OCI-LY7 (cell line): ENCODE measurements at regions not wholly inside any gene's neighbourhood (a gene's known extent, or its start where the extent isn't known, plus 50 kb on each side); places are given as distances from the start of the nearest gene placed in this dataset.

Experiments
- BruUV-seq: library from RNA; stranded (reverse); fragments of 400-500 nt; replicated peaks from 2 replicates; lab custom pipeline; 2021; lab: Mats Ljungman, UMichigan
- CTCF ChIA-PET: fragments of 300-600 bp; sonication (Branson Sonifier 250); formaldehyde crosslinking; loops from one replicate; lab custom pipeline; 2022; ENCODE audit warnings: antibody characterized with exemption; ENCODE audit not compliant: unreplicated experiment; lab: Charles Lee
- POLR2A ChIA-PET: fragments of 300-600 bp; sonication (Branson Sonifier 250); formaldehyde crosslinking; loops from one replicate; lab custom pipeline; 2022; ENCODE audit warnings: antibody characterized with exemption; lab: Charles Lee
- DNase-seq: peaks from one replicate; pipeline ENCODE4 v3.0.0-alpha.2; 2015; ENCODE audit warnings: low spot score
- H2AFZ ChIP-seq: fragments of 200-600 bp; sonication (generic), shearing (Covaris generic); 2 replicates; pipeline ENCODE4 v1.6.1; 2014; ENCODE audit warnings: mild to moderate bottlenecking, antibody characterized with exemption, low read length, moderate library complexity
- H3K27ac ChIP-seq: fragments of 200-600 bp; sonication (generic); 2 replicates; pipeline ENCODE4 v1.5.1; 2014; ENCODE audit warnings: mixed run types, low read depth, mild to moderate bottlenecking, moderate library complexity, low read length, inconsistent platforms; ENCODE audit not compliant: poor library complexity, severe bottlenecking
- H3K36me3 ChIP-seq: fragments of 200-600 bp; sonication (generic); 2 replicates; pipeline ENCODE4 v1.6.1; 2014; ENCODE audit warnings: mild to moderate bottlenecking, antibody characterized with exemption, low read length, moderate library complexity, mixed read lengths; ENCODE audit not compliant: insufficient read depth
- H3K4me1 ChIP-seq: fragments of 200-600 bp; sonication (generic); 2 replicates; pipeline ENCODE4 v1.5.1; 2014; ENCODE audit warnings: mild to moderate bottlenecking, low read length; ENCODE audit not compliant: insufficient read depth, poor library complexity, severe bottlenecking
- H3K4me2 ChIP-seq: fragments of 200-600 bp; sonication (generic); 2 replicates; pipeline ENCODE4 v1.6.1; 2014; ENCODE audit warnings: mild to moderate bottlenecking, low read length
- H3K4me3 ChIP-seq: fragments of 200-600 bp; sonication (generic); 2 replicates; pipeline ENCODE4 v1.5.1; 2014; ENCODE audit warnings: mild to moderate bottlenecking, low read depth, low read length; ENCODE audit not compliant: poor library complexity, severe bottlenecking
- H3K79me2 ChIP-seq: fragments of 200-600 bp; sonication (generic); 2 replicates; pipeline ENCODE4 v1.6.1; 2016; ENCODE audit warnings: low read depth, mild to moderate bottlenecking, low read length, moderate library complexity, mixed read lengths; ENCODE audit not compliant: insufficient read depth
- H3K9me2 ChIP-seq: fragments of 200-600 bp; sonication (generic); 2 replicates; pipeline ENCODE4 v1.6.1; 2016; ENCODE audit warnings: mild to moderate bottlenecking, low read length, mixed read lengths; ENCODE audit not compliant: insufficient read depth
- H3K9me3 ChIP-seq: fragments of 200-600 bp; sonication (generic); 2 replicates; pipeline ENCODE4 v1.6.1; 2014; ENCODE audit warnings: mild to moderate bottlenecking, mixed run types, low read length, mixed read lengths
- H4K20me1 ChIP-seq: fragments of 200-600 bp; sonication (generic); 2 replicates; pipeline ENCODE4 v1.6.1; 2014; ENCODE audit warnings: mild to moderate bottlenecking, antibody characterized with exemption, low read length, moderate library complexity, mixed read lengths; ENCODE audit not compliant: insufficient read depth
- CTCF ChIP-seq: fragments of 200-600 bp; sonication (generic); conservative IDR thresholded peaks from 2 replicates; pipeline ENCODE4 v1.5.1; 2014; ENCODE audit warnings: mild to moderate bottlenecking, antibody characterized with exemption, low read length, moderate library complexity, mixed read lengths
- EZH2phosphoT487 ChIP-seq: fragments of 200-600 bp; sonication (generic); IDR thresholded peaks from 2 replicates; pipeline ENCODE4 v1.6.1; 2018; ENCODE audit warnings: low read depth, borderline replicate concordance, mild to moderate bottlenecking, mixed run types, antibody characterized with exemption, low read length, moderate library complexity, mixed read lengths
- intact Hi-C: fragments of 100-400 bp; cut with micrococcal nuclease; formaldehyde crosslinking; loops from one replicate; pipeline ENCODE4 v1.10.0; 2022; ENCODE audit not compliant: unreplicated experiment

- intact Hi-C loops: no loop called here
- POLR2A ChIA-PET: no interaction called here
- no peaks in the 10 kb centered on the region for H3K79me2 ChIP-seq
- no peak overlapping the region for H2AFZ ChIP-seq
- BruUV-seq: no TSS peak
- H3K36me3 ChIP-seq: no peaks in the 10 kb centered on the region
- no peak overlapping the region for H3K27ac ChIP-seq
- H3K4me2 ChIP-seq: no peak overlapping the region
- no peak overlapping the region for H3K4me3 ChIP-seq
- CTCF ChIA-PET: no interaction called here
- TF ChIP-seq EZH2phosphoT487: no peak
- no peak for TF ChIP-seq CTCF
- H3K4me1 ChIP-seq: peaks cover 10% of the 10 kb centered on the region
- no peaks in the 10 kb centered on the region for H4K20me1 ChIP-seq
- DNase-seq: no peak
- no peaks in the 10 kb centered on the region for H3K9me2 ChIP-seq
- no peaks in the 10 kb centered on the region for H3K9me3 ChIP-seq
Observed at GRCh38 chr19:28417361-28417760, 795.6 kb downstream of the UQCRFS1 start.

GRCh38 chr19:28416245-28416644, 796.7 kb downstream of the UQCRFS1 start:
- no TSS peak for BruUV-seq
- DNase-seq: no peak
- intact Hi-C loops: no loop called here
- H3K27ac ChIP-seq: no peak overlapping the region
- H3K36me3 ChIP-seq: no peaks in the 10 kb centered on the region
- CTCF ChIA-PET: no interaction called here
- no peak for TF ChIP-seq EZH2phosphoT487
- TF ChIP-seq CTCF: no peak
- H3K4me1 ChIP-seq: peaks cover 7% of the 10 kb centered on the region
- no peaks in the 10 kb centered on the region for H4K20me1 ChIP-seq
- no peaks in the 10 kb centered on the region for H3K9me2 ChIP-seq
- H3K4me3 ChIP-seq: no peak overlapping the region
- no peak overlapping the region for H2AFZ ChIP-seq
- no peaks in the 10 kb centered on the region for H3K79me2 ChIP-seq
- H3K9me3 ChIP-seq: no peaks in the 10 kb centered on the region
- POLR2A ChIA-PET: interaction anchor here (1.8 kb wide), 1 partner anchor 8 kb away, joined by 4 read pairs; no protein-coding TSS in a partner anchor
- H3K4me2 ChIP-seq: no peak overlapping the region

- no peaks in the 10 kb centered on the region for H4K20me1 ChIP-seq
- no peak overlapping the region for H3K4me3 ChIP-seq
- no peaks in the 10 kb centered on the region for H3K4me1 ChIP-seq
- H3K27ac ChIP-seq: no peak overlapping the region
- POLR2A ChIA-PET: interaction anchor here (0.6 to 1.8 kb wide), 3 partner anchors 10 to 47 kb away, joined by 3 to 4 read pairs (median 3); no protein-coding TSS in a partner anchor
- no peak for DNase-seq
- no TSS peak for BruUV-seq
- H3K4me2 ChIP-seq: no peak overlapping the region
- no peaks in the 10 kb centered on the region for H3K9me2 ChIP-seq
- no peak overlapping the region for H2AFZ ChIP-seq
- intact Hi-C loops: no loop called here
- H3K79me2 ChIP-seq: no peaks in the 10 kb centered on the region
- no peaks in the 10 kb centered on the region for H3K36me3 ChIP-seq
- no peaks in the 10 kb centered on the region for H3K9me3 ChIP-seq
- no peak for TF ChIP-seq EZH2phosphoT487
- no peak for TF ChIP-seq CTCF
- CTCF ChIA-PET: no interaction called here
Observed at GRCh38 chr19:28414748-28415147, 798.2 kb downstream of the UQCRFS1 start.
